GM18867 (cell line): ENCODE measurements at regions not wholly inside any gene's neighbourhood (a gene's known extent, or its start where the extent isn't known, plus 50 kb on each side); places are given as distances from the start of the nearest gene placed in this dataset.

Source experiments
- ATAC-seq: cut with Tn5 transposase; IDR thresholded peaks from one replicate; pipeline ENCODE4 v1.9.1; 2021; ENCODE audit warnings: mild to moderate bottlenecking, moderate library complexity; ENCODE audit not compliant: unreplicated experiment

GRCh38 chr2:60067006-60067405 lies 486.4 kb downstream of the BCL11A start:
- ATAC-seq = no peak

- ATAC-seq = no peak
Measured at GRCh38 chr2:60066096-60066839, 487.2 kb downstream of the BCL11A start.

GRCh38 chr2:60064687-60065389 lies 488.6 kb downstream of the BCL11A start:
- ATAC-seq = no peak

GRCh38 chr2:60058781-60059180 lies 494.7 kb downstream of the BCL11A start:
- no peak for ATAC-seq

GRCh38 chr2:60054571-60055340 lies 498.7 kb downstream of the BCL11A start:
- no peak for ATAC-seq

GRCh38 chr2:60053791-60054190 lies 499.7 kb downstream of the BCL11A start:
- no peak for ATAC-seq

DNA sequence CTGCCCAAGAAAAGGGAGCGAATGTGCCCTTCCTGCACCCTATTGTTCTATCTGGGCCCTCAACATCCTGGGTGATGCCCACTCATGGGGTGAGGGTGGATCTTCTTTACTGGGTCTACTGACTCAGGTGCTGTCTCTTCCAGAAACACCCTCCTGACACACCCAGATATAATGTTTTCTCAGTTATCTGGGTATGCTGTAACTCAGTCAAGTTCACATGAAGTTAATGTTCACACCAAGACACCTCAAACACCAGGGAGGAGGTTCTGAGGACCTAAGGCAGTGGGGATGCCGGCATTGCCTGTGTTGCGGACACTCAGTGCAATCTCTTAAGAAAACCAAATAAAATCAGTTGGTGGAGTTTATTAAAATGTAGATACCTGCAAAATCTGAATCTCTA lies 500.9 kb downstream of the BCL11A start:
- ATAC-seq = no peak

GRCh38 chr2:60051991-60052390 lies 501.5 kb downstream of the BCL11A start:
- ATAC-seq = no peak

GRCh38 chr2:60047944-60048525 lies 505.4 kb downstream of the BCL11A start:
- no peak for ATAC-seq

GRCh38 chr2:60047347-60047746 lies 506.1 kb downstream of the BCL11A start:
- ATAC-seq = no peak

DNA sequence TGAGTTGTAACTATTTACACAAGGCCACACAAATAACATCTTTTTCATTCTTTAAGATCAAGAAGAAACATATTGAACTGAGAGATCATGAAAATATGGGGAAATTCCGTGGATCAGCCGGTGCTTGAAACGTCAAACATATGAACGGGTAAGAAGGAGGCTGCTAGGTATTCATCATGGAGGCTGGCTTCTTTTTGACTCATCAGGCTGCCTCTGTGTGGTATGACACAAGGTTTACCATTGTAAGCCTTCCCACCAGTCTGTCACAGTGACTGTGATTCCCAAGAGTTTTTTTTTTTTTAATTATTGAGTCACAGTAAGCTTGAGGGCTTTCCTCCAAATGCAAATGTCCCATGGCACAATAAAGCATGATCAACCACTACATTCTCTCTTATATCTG lies 506.9 kb downstream of the BCL11A start:
- no peak for ATAC-seq

DNA sequence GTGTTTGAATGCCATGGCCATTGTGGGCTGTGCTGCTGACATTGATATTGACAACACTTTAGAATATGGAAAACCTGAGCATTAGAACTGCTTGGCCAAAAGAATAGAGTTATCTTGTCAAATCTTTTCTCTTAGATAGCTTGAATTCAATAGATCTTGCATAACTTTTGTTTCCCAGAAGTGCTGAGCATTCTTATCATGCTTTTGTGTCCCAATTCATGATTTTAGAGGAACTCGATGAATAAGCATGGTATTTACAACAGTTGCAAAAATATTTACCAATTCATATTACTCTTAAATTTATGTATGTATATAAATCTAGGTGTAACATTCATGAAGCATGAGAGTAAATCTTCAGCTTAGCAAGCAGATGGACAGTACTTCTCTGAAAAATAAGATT lies 508.0 kb downstream of the BCL11A start:
- no peak for ATAC-seq

- ATAC-seq = no peak
Measured at GRCh38 chr2:60044484-60044883, 509.0 kb downstream of the BCL11A start.

DNA sequence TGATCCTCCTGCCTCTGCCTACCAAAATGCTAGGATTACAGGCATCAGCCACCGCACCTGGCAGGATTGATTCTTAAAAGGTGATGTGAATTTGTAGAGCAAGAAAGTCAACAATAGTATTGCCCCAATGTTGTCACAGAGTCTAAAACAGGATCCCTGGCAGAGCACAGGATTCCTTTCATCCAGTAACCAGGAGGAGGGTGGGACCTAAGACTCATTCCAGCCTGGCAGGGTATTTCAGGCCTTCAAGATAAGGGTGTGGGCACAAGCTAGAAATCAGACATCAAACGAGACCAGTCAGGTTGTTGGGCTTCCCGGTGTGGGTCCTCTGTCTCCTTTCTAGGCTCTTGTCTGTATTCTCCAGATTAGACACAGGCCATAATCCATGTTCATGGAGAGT lies 511.4 kb downstream of the BCL11A start:
- no peak for ATAC-seq

DNA sequence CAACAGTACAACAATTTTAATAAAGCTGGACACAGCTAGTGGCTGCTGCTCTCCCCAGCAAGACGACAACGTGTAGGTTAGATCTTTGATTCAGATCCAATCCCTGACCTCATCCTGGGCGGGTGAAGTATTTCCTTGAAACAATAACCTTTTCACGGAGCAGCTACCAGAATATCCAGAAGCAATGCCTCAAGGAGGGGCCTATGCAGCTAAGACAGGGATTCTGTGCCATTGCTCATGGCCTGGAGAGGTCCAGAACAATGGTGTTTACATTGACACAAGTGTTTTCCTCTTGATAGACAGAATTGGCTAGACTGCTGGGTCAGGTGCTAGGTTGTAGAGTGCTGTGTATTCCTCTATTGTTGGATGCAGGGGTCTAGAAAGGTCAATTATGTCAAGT lies 520.1 kb downstream of the BCL11A start:
- no peak for ATAC-seq

- no peak for ATAC-seq
Measured at GRCh38 chr2:60029566-60029883, 523.9 kb downstream of the BCL11A start.

- no peak for ATAC-seq
Measured at GRCh38 chr2:60028849-60029565, 524.4 kb downstream of the BCL11A start.

GRCh38 chr2:60025496-60025895 lies 528.0 kb downstream of the BCL11A start:
- ATAC-seq = no peak

- no peak for ATAC-seq
Measured at GRCh38 chr2:60023256-60023985, 530.0 kb downstream of the BCL11A start.

DNA sequence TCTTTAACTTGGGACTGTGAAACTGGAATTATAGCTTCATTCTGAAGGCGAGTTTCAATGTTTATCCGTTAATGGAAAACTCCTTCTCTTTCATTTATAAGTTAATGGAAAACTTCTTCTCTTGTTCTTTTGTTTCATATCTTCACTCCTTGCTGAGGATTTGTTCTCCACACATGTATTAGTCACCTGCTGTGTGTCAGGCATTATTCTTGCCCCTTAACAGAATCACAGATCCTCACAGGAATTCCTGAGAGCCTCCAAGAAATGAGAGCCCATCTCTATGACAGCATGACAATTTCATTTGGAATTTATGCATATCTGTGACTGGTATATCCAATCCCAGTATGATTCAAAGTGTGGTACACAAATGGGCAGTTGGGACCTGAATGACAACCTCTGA lies 545.8 kb downstream of the BCL11A start:
- no peak for ATAC-seq
